ENCODE measurements at regions not wholly inside any gene's neighbourhood (a gene's known extent, or its start where the extent isn't known, plus 50 kb on each side); places are given as distances from the start of the nearest gene placed in this dataset.

DNA sequence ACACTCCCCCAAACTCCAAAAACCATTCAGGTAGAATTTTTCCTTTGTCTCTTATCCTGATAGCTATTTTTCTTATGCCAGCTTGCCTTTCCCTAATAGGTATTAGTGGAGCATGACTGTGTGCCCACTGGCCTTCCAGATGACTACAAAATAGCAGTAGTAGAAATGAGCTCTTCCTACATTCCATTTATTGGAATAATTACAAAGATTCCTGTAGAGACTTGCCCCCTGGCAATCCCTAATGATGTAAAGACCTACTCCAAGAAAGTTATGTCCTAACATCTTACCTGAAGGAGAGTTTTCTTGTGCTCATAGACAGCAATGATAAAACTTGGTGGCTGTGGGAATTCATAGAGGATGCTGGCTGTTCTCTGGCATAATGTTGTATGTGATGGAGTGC, 501.8 kb downstream of the GATA3 start:
- DNase-seq (ENCODE audit: low read depth) = no peak

DNA sequence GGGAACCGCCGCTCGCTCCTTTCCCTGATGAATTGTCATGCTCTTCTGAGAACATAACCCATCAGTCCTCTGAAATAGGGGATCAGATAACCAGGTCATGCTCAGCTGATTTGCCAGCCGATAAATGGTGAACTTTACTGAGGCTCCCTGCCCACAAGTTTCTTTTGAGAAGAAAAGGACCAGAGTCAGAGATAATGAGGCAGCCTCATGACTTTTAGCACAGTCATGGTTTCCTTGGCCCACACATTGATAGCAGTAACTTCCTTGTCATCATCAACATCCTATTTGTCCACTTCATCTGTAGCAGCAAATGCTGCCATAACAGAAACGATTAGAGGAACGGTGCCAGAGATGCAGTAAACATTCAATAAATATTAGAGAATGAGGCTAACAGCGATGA, 509.0 kb downstream of the GATA3 start:
- no peak for DNase-seq (ENCODE audit: low read depth)

DNA sequence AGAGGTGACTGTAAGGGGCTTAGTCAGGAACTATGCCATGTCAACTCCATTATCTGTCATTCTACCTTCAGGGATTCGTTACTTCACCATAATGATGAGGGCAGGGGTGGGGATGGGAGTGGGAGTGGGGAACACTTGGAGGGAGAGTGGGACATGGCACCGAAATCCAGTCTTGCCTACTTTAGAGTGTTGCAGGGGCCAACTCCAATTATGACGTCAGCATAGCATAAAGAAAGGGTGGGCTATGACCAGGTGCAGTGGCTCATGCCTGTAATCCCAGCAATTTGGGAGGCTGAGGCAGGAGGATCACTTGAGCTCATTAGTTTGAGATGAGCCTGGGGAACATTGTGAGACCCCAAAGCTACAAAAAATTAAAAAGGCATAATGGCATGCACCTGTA, 512.2 kb downstream of the GATA3 start:
- no peak for DNase-seq (ENCODE audit: low read depth)

DNA sequence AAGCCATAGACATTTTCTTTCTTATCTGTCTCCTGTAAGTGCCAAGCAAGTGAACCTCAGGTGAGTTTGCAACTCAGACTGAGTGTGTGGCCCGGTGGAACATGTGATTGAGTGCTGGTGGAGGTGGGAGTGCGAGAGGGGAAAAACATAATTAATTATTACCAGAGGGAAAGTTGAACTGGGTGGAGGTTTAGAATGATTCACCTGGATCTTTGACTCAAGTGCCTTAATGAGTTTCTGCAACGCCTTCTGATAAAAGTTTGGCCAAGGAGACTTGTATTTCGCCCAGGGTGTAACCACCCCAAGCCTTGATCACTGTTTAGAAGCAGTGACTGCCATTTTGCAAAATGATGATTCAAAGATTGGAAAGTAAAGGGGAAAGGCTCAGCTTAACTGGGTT, 513.9 kb downstream of the GATA3 start:
- DNase-seq (ENCODE audit: low read depth) = no peak

DNA sequence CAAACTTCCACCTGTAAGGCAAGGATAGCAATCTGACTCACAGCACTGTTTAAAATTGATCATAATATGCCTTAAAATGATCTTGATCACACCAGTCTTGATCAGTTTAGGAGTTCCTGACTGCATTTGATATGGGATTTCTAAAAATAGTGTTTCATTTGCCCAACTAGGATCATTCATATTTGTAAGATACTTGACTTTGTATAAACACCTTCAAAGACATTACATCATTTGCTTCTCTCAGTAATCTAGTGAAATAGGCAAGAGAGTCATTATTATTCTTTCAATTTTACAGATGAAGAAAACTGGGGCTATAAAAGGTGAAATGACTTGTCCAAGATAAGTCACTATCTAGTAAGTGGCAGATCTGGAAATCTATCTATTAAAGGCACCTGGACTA, 521.1 kb downstream of the GATA3 start:
- DNase-seq (ENCODE audit: low read depth) = no peak

DNA sequence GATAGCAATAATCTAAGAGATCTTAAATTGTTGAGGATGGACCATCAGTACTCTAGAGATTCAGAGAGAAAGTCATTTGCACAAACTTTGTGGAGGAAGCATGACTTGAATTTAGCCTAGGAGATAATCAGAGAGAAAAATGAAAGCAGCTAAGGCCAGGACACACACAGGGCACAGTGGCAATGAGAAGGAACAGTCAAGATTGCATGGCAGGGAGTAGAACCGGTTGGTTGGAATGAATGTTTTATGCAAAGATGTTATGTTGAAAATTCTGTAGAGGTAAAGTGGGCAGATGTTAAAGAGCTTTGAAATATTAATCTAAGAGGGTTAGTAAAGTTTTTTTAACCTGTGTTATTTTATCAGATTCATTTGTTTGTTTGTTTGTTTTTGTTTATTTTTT, 521.8 kb downstream of the GATA3 start:
- DNase-seq (ENCODE audit: low read depth) = no peak

DNA sequence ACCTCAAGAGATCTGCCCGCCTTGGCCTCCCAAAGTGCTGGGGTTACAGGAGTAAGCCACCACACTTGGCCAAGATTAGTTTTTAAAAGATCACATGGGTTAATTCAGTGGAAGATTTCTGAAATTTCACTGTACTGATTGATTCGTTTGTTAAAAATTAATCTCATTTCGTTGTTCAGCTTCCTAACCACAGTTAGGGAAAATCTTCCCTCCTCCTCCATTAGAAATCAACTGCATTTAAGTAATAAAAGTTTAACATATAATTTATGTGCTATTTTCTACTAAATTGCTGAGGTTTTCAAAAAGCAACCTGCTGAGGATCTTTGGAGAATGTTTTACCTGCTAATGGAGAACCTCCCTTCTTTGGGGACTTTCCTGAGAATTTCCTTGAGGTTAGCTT, 522.4 kb downstream of the GATA3 start:
- DNase-seq (ENCODE audit: low read depth) = no peak

DNA sequence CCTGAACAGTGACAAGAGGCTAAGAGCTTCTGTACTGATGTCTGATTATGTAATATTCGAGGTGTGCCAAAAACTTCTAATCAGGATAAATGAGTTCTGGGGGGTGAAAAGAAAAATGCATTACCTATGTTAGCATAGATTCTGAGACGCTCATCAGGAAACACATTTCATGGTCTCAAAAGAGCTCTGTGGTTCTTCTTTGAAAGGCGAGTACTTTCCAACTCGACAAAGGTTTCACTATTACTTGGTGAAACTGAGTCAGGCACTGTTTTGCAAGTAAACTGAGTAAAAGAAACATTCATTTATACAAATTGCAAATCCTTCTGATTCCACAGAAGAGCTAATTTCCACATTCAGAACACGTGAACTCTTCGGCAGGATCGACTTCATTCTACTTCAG, 523.2 kb downstream of the GATA3 start:
- DNase-seq (ENCODE audit: low read depth) = no peak

DNA sequence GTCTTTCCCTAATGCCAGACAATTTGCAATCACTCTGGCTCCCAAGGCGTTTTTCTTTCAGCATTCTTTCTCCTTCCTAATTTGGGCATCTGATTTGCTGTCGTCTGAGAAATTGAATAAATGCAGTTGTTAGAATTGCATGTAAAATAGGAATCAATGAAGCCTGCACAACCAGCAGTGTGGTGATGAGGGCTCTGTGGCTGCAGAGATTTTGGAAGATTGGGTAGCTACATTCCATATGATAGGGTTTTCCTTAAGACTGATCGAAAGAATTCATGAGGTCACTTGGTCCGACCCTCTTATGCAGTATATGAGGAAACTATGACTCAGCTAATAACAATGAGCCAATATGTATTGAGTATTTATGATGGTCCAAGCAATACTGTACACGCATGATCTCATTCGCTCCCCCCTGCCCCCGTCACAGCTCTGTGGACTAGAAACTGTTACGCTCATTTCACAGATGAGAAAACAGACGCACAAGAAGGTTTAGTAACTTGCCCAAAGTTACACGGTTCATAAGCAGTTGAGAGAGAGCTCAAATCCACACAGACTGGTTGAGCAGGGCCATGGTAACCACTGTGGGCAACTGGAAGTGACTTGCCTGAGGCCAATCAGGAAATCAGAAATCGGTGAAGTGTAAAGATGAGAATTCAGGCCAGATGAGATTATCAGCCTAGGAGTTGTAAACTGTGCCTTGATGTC, 527.2 kb downstream of the GATA3 start:
- DNase-seq (ENCODE audit: low read depth) = no peak

DNA sequence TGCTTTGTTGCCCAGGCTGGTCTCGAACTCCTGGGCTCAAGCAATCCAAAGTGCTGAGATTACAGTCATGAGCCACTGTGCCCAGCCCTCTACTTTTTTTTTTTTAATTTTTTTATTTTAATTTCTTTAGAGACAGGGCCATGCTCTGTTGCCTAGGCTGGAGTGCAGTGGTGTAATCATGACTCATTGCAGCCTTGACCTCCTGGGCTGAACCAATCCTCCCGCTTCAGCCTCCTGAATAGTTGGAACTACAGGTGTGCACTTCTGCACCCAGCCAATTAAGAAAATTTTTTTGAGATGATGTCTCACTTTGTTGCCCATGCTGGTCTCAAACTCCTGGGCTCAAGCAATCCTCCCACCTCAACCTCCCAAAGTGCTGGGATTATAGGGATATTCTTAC, 528.6 kb downstream of the GATA3 start:
- DNase-seq (ENCODE audit: low read depth) = no peak

DNA sequence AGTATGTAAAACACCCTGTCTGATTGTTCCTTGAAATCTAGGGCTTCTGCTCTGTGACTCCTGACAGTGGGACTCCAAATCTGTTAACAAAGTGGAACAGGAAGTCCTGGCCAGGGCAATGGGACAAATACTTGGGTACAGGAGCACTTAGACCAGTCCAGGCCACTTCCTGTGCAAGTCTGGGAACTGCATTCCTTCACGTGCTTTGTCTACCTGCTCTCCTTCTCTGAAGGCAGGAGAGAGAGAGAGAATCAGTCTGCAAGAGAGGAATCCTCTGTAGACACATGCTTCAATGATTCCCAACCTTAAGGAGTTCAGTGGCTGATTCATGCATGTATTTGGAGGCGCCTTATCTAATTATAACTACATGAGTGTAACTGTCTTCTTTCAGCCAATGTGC, 530.2 kb downstream of the GATA3 start:
- DNase-seq (ENCODE audit: low read depth) = no peak

DNA sequence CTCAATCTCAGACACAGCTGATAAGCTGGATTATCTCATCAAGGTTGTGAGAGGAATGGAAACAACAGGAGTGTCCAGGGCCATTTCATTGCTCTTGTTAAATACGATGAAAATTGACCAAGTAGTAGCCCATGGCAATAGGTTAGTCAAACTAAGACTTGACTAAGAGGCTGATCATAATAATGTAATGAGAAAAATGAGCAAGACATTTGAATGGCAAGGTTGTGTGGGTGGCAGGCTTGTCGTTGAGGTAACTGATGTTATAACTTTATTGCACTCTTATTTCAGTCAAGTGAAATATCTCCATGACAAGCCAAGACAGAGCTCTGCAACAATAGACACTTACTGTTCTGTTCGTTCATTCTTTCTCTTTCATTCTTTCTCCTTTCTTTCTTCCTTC, 532.0 kb downstream of the GATA3 start:
- DNase-seq (ENCODE audit: low read depth) = no peak

DNA sequence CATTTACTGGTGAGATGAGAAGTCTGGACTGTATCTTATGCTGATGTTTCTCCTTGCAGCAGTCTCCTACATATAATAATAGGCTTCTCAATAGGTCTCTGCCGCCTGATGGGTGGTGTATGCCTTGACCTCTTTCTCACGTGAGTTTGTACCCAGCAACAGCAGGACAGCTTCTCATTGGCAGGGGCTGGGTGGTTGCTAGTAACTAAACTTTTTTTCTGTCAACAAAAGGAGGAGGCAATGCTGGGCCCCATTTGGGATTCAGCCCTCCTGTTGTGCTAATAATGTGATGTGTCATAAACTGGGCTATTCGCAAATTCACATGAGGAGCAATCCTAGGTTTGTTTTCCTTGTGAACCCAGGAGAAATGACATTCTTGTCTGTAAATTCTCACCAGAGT, 533.6 kb downstream of the GATA3 start:
- DNase-seq (ENCODE audit: low read depth) = no peak

DNA sequence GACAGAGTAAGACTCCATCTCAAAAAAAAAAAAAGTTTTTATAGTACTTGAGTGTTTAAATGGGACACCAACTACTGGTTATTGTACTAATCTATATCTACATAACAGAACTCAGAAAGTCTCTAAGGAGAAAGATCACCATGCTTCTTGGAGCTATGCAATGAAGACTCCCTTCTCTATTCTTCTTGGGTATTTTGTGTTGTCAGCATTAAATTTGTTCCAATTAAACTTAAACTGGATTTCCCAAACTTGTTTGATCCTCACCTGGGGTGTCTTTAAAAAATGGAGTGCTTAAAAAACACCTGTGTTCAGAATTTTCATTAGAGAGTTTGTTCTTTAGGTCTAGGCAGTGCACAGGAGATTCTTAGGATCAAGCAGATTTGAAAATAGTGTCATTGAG, 536.0 kb downstream of the GATA3 start:
- no peak for DNase-seq (ENCODE audit: low read depth)

DNA sequence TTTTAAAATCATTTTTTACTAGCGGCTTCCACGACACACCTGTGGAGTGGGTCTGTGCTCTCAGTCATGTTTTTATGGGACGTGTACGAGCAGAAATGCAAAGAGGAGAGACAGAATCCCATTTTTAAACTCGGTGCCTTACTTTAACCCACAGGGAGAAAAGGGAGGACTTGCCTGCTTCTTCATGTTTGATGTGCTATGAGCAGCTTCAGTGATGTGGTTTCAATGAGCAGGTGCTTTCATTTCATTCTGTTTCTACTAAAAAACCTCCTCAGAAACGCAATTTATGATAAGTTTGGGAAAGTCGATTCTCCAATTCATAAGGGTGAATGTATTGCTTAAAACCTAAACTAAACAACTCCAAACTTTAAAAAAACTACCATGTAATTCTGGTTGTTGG, 537.2 kb downstream of the GATA3 start:
- DNase-seq (ENCODE audit: low read depth) = no peak

DNA sequence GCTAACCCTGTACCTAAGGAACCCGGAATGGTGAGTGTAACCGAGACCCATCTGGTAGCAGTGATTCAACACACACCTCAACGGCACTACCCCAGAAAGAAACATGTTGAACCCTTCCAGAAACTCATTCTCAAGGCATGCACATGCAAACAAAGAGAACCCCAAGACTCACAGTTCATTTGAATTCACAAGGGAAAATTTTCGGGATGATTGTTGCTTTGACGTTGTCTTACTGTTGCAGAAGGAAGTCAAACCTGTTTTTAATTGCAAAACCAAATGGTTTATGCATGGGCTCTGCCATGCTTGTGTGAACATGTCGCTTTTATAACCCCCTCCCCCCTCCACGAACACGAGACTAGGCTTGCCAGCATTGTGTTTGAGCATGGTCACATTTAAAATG, 539.7 kb downstream of the GATA3 start:
- DNase-seq (ENCODE audit: low read depth) = no peak

DNA sequence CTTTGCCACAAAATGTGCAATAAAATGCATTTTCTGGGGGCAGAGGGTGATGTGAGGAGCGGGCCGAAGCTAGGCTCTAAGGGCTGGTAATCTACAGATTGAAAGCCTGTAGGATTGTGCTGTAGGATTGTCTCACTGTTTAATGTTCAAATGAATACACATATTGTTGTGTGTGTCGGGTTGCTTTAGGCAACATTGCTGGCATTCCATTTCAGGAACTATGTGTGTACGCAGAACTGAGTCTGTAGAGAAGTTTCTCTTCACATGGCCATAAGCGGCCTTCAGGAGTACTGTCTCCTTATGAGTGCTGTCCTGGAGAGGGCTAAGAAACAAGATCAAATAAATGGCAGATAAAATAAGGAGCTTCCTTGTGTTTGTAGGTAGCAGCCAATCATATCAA, 540.2 kb downstream of the GATA3 start:
- DNase-seq (ENCODE audit: low read depth) = no peak

DNA sequence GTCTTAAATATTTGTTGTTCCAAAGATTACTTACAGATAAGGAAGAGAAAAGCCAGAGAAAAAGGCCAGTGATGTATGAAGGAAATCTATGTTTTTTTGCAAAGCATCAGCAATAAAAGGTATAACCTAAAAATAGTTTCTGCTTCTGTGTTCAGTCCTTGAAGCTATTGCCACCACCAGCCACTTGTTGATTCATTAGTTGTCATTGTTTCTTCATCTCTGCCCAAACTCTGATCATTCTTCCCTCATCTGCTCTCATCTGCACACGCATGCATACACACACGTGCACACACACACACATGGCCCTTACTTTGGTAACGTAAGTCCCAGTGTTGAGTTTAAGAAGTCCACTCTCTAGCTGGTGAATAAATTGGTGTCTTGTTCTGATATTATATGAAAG, 540.7 kb downstream of the GATA3 start:
- DNase-seq (ENCODE audit: low read depth) = no peak

DNA sequence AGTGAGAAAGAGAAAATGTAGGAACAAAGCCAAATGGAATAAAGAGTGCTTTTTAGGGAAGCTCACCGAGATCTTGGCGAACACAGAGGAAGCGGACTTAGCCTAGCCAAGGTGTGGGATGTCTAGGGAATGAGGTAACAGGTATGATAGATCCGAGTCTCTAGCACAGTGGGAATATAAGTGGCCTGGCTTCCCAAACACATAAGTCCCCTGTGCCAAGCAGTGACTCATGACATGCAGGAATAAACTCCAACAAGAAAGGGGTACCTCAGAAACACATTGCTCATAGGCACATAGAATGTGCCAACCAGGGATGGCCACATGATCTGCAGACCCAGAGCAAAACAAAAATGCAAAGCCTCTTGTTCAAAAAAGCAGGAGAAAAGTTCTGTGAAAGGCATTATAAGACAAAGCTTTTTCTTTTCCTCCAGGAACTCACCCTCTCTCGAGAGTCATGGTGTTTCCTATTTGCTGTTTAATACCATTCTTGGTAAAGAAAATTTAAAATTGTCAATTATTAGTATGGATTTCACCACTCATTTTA, 542.5 kb downstream of the GATA3 start:
- DNase-seq (ENCODE audit: low read depth) = no peak

DNA sequence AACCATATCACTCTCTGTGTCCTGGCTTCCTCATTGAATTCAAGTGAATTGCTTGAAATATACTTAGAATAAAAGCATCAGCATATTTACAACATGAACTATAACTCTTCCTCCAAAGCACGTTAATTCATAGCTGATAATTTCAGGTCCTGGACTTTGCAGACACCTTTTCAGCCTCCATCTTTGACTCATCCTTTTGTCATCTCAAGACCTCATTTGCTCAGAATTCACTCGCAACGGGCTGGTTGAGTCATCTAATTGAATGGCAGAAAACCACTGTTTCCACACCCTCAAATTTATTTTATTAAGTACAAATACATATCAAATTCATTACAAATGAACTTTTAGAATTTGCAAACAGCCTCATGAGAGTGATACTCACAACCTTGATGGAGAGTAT, 545.7 kb downstream of the GATA3 start:
- DNase-seq (ENCODE audit: low read depth) = no peak

DNA sequence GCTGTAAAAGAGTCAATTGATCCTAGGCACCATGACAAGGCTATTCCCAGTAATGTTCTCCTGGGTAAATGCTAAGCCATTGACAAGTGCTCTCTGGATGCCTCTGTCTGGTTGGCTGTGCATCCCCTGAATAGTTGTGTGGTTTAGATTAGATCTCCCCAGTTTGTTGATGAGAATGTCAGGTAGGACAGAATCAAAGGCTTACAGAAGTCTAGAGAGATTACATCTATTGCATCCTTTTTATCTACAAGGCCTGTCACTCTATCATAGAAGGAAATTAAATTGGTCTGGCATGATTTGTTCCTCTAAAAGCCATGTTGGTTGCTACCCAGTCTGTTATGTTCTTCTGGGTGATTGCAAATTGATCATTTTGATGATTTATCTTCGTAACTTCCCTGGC, 548.3 kb downstream of the GATA3 start:
- no peak for DNase-seq (ENCODE audit: low read depth)

DNA sequence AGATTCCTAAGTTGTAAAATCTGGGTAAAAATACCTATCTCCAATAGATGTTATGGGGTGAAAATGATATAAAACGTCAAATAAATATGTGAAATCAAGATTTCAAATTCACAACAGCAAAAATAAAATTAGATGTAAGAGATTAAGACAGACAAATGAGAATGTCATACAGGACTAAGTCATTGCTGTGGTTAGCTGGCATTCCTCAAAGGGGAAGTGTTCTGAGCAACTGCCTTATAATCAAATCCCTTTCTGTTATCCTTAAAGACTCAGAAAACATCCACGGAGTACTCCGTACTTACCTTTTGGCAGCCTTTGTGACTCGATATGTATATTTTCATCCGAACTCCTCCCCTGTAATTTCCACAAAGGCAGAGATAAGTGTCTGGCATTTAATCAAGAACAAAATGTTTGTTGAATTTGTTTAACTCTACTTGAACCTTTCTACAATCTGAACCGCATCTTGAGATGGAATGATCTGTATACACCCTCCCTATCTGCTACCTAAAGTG, 559.6 kb downstream of the GATA3 start:
- DNase-seq (ENCODE audit: low read depth) = no peak

DNA sequence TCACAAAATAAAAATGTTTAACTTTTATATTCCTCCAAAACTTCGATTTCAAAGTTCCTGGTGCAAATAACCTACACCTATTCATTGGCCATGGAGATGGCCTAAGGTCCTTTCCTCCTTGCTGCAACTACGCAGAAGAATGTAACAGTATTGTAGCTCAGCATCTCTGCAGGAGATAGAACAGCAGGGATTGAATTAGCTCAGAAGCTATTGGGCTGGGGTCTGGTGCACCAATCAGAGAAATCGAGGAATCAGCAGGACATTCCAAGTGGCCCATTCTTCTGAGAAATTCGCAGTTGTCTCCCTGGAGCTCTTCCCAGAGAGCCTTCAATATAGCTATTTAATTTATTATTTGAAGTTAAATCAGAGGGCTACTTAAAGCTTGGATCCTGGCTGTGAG, 560.6 kb downstream of the GATA3 start:
- DNase-seq (ENCODE audit: low read depth) = no peak

DNA sequence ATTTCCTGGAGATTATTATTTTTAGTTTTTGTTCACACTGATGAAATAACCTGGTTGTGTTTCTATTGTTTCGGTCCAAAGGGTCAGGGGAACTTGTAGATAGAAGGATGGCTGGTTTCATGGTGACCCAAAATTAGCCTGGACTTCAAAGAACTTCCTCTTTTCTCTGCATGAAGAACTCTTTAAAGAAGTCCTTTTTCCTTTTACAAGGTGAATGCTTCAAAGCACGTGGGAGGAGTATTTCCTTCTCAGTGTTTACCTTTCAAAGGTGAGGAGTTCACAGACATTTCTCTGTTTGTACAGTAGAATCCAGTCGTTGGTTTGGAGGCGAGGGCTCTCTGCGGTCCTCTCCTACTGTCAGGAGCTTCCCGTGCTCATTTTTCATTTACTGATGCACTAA, 561.7 kb downstream of the GATA3 start:
- DNase-seq (ENCODE audit: low read depth) = no peak

All from fibroblast of the conjunctiva (primary cell).